H9 (cell line): ENCODE measurements at regions not wholly inside any gene's neighbourhood (a gene's known extent, or its start where the extent isn't known, plus 50 kb on each side); places are given as distances from the start of the nearest gene placed in this dataset.

Experiments
- DNase-seq: peaks from one replicate; pipeline ENCODE4 v3.0.0-alpha.2; 2017
- H2AFZ ChIP-seq: one replicate; pipeline ENCODE4 v1.6.1; 2013; ENCODE audit warnings: mild to moderate bottlenecking, low read length, control low read depth, moderate library complexity
- H2AK5ac ChIP-seq: 2 replicates; pipeline ENCODE4 v1.6.1; 2013; ENCODE audit warnings: low read length, control low read depth, mixed read lengths; ENCODE audit not compliant: insufficient read length
- H2BK120ac ChIP-seq: one replicate; pipeline ENCODE4 v1.6.1; 2013; ENCODE audit warnings: low read depth, mild to moderate bottlenecking, low read length, control low read depth, inconsistent platforms; ENCODE audit not compliant: poor library complexity, severe bottlenecking
- H2BK12ac ChIP-seq: 2 replicates; pipeline ENCODE4 v1.6.1; 2013; ENCODE audit warnings: low read length, control low read depth, mixed read lengths, low read depth; ENCODE audit not compliant: insufficient read length
- H2BK15ac ChIP-seq: 2 replicates; pipeline ENCODE4 v1.6.1; 2013; ENCODE audit warnings: low read depth, low read length, control low read depth
- H2BK20ac ChIP-seq: one replicate; pipeline ENCODE4 v1.6.1; 2013; ENCODE audit warnings: low read depth, mild to moderate bottlenecking, low read length, control low read depth, inconsistent platforms; ENCODE audit not compliant: poor library complexity, severe bottlenecking
- H2BK5ac ChIP-seq: 2 replicates; pipeline ENCODE4 v1.6.1; 2013; ENCODE audit warnings: low read length, control low read depth, mixed read lengths; ENCODE audit not compliant: insufficient read length
- H3K14ac ChIP-seq: 2 replicates; pipeline ENCODE4 v1.6.1; 2013; ENCODE audit warnings: low read length, control low read depth; ENCODE audit not compliant: insufficient read depth
- H3K18ac ChIP-seq: 2 replicates; pipeline ENCODE4 v1.6.1; 2013; ENCODE audit warnings: low read depth, mild to moderate bottlenecking, mixed read lengths, low read length, control low read depth; ENCODE audit not compliant: insufficient read length
- H3K23ac ChIP-seq: 2 replicates; pipeline ENCODE4 v1.6.1; 2013; ENCODE audit warnings: low read length, control low read depth, mixed read lengths, low read depth; ENCODE audit not compliant: insufficient read length
- H3K23me2 ChIP-seq: 2 replicates; pipeline ENCODE4 v1.6.1; 2013; ENCODE audit warnings: low read depth, mild to moderate bottlenecking, mixed read lengths, low read length, control low read depth; ENCODE audit not compliant: insufficient read length, poor library complexity, severe bottlenecking
- H3K27ac ChIP-seq: 2 replicates; pipeline ENCODE4 v1.5.1; 2013; ENCODE audit warnings: low read length, control low read depth, mixed read lengths, low read depth; ENCODE audit not compliant: insufficient read length
- H3K27me3 ChIP-seq: 2 replicates; pipeline ENCODE4 v1.6.1; 2013; ENCODE audit warnings: low read length, control low read depth, inconsistent platforms; ENCODE audit not compliant: insufficient read depth
- H3K4ac ChIP-seq: 2 replicates; pipeline ENCODE4 v1.6.1; 2013; ENCODE audit warnings: low read depth, mild to moderate bottlenecking, control low read depth, inconsistent platforms, low read length, moderate library complexity
- H3K4me1 ChIP-seq: 2 replicates; pipeline ENCODE4 v1.6.1; 2013; ENCODE audit warnings: low read length, control low read depth, inconsistent platforms; ENCODE audit not compliant: insufficient read depth
- H3K4me2 ChIP-seq: 2 replicates; pipeline ENCODE4 v1.6.1; 2013; ENCODE audit warnings: low read length, control low read depth, mixed read lengths; ENCODE audit not compliant: insufficient read length, insufficient read depth
- H3K56ac ChIP-seq: 2 replicates; pipeline ENCODE4 v1.6.1; 2013; ENCODE audit warnings: low read depth, mild to moderate bottlenecking, mixed read lengths, low read length, control low read depth; ENCODE audit not compliant: insufficient read length
- H3K79me1 ChIP-seq: 2 replicates; pipeline ENCODE4 v1.6.1; 2013; ENCODE audit warnings: low read depth, mild to moderate bottlenecking, moderate library complexity, low read length, control low read depth, inconsistent platforms; ENCODE audit not compliant: insufficient read depth, poor library complexity, severe bottlenecking
- H3K79me2 ChIP-seq: 2 replicates; pipeline ENCODE4 v1.6.1; 2013; ENCODE audit warnings: low read length, control low read depth, inconsistent platforms; ENCODE audit not compliant: insufficient read depth
- H3K9ac ChIP-seq: 2 replicates; pipeline ENCODE4 v1.6.1; 2013; ENCODE audit warnings: low read length, control low read depth, mixed read lengths; ENCODE audit not compliant: insufficient read length; ENCODE audit errors: extremely low read depth
- H3K9me3 ChIP-seq: one replicate; pipeline ENCODE4 v1.6.1; 2013; ENCODE audit warnings: low read depth, low read length, inconsistent platforms; ENCODE audit not compliant: control insufficient read depth
- H3T11ph ChIP-seq: one replicate; pipeline ENCODE4 v1.6.1; 2013; ENCODE audit warnings: mild to moderate bottlenecking, low read length, control low read depth, inconsistent platforms
- H4K20me1 ChIP-seq: one replicate; pipeline ENCODE4 v1.6.1; 2013; ENCODE audit not compliant: control insufficient read depth, insufficient read length, insufficient read depth
- H4K5ac ChIP-seq: 2 replicates; pipeline ENCODE4 v1.6.1; 2013; ENCODE audit warnings: low read depth, mild to moderate bottlenecking, mixed read lengths, low read length, control low read depth; ENCODE audit not compliant: insufficient read length
- H4K8ac ChIP-seq: replicated peaks from 2 replicates; pipeline ENCODE4 v1.6.1; 2013; ENCODE audit warnings: low read length, control low read depth, mixed read lengths, low read depth; ENCODE audit not compliant: insufficient read length
- H4K91ac ChIP-seq: 2 replicates; pipeline ENCODE4 v1.6.1; 2013; ENCODE audit warnings: low read depth, mild to moderate bottlenecking, moderate library complexity, mixed read lengths, low read length, control low read depth; ENCODE audit not compliant: insufficient read length
- H3K27ac Mint-ChIP-seq, 3 experiments: 2 replicates in 2 of 3; 3 replicates in 1 of 3; pipeline ENCODE4 v1.8.0; 2020 to 2021; ENCODE audit warnings: mixed read lengths in 3 of 3, mild to moderate bottlenecking in 1 of 3, moderate library complexity in 1 of 3
- H3K27me3 Mint-ChIP-seq: 2 replicates; pipeline ENCODE4 v1.8.0; 2021; ENCODE audit warnings: low read depth, mild to moderate bottlenecking, moderate library complexity, mixed read lengths
- H3K36me3 Mint-ChIP-seq, 3 experiments: 2 replicates in 2 of 3; 3 replicates in 1 of 3; pipeline ENCODE4 v1.8.0; 2020 to 2021; ENCODE audit warnings: low read depth in 3 of 3, mixed read lengths in 3 of 3; ENCODE audit not compliant: insufficient read depth in 1 of 3
- H3K4me1 Mint-ChIP-seq, 2 experiments: 2 replicates each; pipeline ENCODE4 v1.8.0; 2020; ENCODE audit warnings: mixed read lengths in 2 of 2
- H3K4me3 Mint-ChIP-seq, 2 experiments: 2 replicates in 1 of 2; 3 replicates in 1 of 2; pipeline ENCODE4 v1.8.0; 2020 to 2021; ENCODE audit warnings: mild to moderate bottlenecking in 2 of 2, mixed read lengths in 2 of 2, moderate library complexity in 1 of 2
- H3K9me3 Mint-ChIP-seq, 2 experiments: 2 replicates in 1 of 2; 3 replicates in 1 of 2; pipeline ENCODE4 v1.8.0; 2020; ENCODE audit warnings: mild to moderate bottlenecking in 2 of 2, mixed read lengths in 2 of 2, moderate library complexity in 1 of 2
- CTCF ChIP-seq: fragments of 200-600 bp; sonication (generic); conservative IDR thresholded peaks from 3 replicates; pipeline ENCODE4 v1.8.0; 2021; ENCODE audit warnings: antibody characterized with exemption, mild to moderate bottlenecking
- WGBS: extraction: QIAGEN DNeasy Blood & Tissue Kit; methylation state at CpG from one replicate; pipeline ENCODE4 v1.1.7; 2013; ENCODE audit warnings: missing lambda C conversion rate, low lambda C conversion rate, mixed read lengths; ENCODE audit not compliant: insufficient read length; ENCODE audit errors: extremely low coverage; 5-methylcytosine and 5-hydroxymethylcytosine counted together

GRCh38 chr12:58795825-58796224, 124.5 kb downstream of the LRIG3 start:
- no peak overlapping the region; a peak in 1 of 7 replicates for H3K27ac Mint-ChIP-seq
- Histone ChIP-seq H3K79me2 (no peaks in the 10 kb centered on the region), H2BK12ac (no peak overlapping the region), H3K79me1 (no peaks in the 10 kb centered on the region), H2BK15ac (no peak overlapping the region), H3K4me2 (no peak overlapping the region), H2AK5ac (no peak overlapping the region), H3K14ac (no peak overlapping the region), H2AFZ (no peak overlapping the region), H4K5ac (no peak overlapping the region), H3K27ac (no peak overlapping the region), H3K27me3 (no peaks in the 10 kb centered on the region), H4K8ac (no peak overlapping the region), H3K56ac (no peak overlapping the region), H3K23me2 (no peaks in the 10 kb centered on the region), H2BK120ac (no peak overlapping the region), H3K9ac (no peak overlapping the region), H3T11ph (no peak overlapping the region), H3K9me3 (no peaks in the 10 kb centered on the region), H4K20me1 (no peaks in the 10 kb centered on the region), H2BK5ac (no peak overlapping the region), H3K4ac (no peak overlapping the region), H3K18ac (no peak overlapping the region), H3K23ac (no peak overlapping the region), H2BK20ac (no peak overlapping the region), H4K91ac (no peak overlapping the region), H3K4me1 (no peaks in the 10 kb centered on the region; the same call in 1 of the 2 replicates)
- no peak for TF ChIP-seq CTCF
- no peak overlapping the region for H3K4me3 Mint-ChIP-seq
- no peaks in the 10 kb centered on the region; the same call in 1 of the 2 replicates for H3K27me3 Mint-ChIP-seq
- H3K36me3 Mint-ChIP-seq, result peaks cover 0 to 2% (median 0%) of the 10 kb centered on the region in 3 experiments; a peak in 2 of 7 replicates
- H3K4me1 Mint-ChIP-seq, result no peaks in the 10 kb centered on the region
- WGBS, result no CpG with 5 or more reads among the region's 3 CpGs
- DNase-seq, result no peak
- H3K9me3 Mint-ChIP-seq, result peaks cover 14 to 15% of the 10 kb centered on the region in 2 experiments
